ENCODE measurements at regions not wholly inside any gene's neighbourhood (a gene's known extent, or its start where the extent isn't known, plus 50 kb on each side); places are given as distances from the start of the nearest gene placed in this dataset.

- H3K9me3 ChIP-seq = no peaks in the 10 kb centered on the region
- intact Hi-C loops (cut with DNase I) = no loop called here
- WGBS = 73% methylated on average over 5 of the region's 5 CpGs
- TF ChIP-seq, protein P1, sequence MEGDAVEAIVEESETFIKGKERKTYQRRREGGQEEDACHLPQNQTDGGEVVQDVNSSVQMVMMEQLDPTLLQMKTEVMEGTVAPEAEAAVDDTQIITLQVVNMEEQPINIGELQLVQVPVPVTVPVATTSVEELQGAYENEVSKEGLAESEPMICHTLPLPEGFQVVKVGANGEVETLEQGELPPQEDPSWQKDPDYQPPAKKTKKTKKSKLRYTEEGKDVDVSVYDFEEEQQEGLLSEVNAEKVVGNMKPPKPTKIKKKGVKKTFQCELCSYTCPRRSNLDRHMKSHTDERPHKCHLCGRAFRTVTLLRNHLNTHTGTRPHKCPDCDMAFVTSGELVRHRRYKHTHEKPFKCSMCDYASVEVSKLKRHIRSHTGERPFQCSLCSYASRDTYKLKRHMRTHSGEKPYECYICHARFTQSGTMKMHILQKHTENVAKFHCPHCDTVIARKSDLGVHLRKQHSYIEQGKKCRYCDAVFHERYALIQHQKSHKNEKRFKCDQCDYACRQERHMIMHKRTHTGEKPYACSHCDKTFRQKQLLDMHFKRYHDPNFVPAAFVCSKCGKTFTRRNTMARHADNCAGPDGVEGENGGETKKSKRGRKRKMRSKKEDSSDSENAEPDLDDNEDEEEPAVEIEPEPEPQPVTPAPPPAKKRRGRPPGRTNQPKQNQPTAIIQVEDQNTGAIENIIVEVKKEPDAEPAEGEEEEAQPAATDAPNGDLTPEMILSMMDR (IDR thresholded peaks at IDR 0.05) = no peak
- no peak for TF ChIP-seq POLR2A (IDR thresholded peaks at IDR 0.05; ENCODE audit: low read depth)
- no peak for TF ChIP-seq EP300 (IDR thresholded peaks at IDR 0.05)
- no peak for TF ChIP-seq POLR2AphosphoS5 (IDR thresholded peaks at IDR 0.05)
- no peak overlapping the region for H3K27ac ChIP-seq (replicated peaks in 1 of 4)
- no peaks in the 10 kb centered on the region for H3K4me1 ChIP-seq
- H3K36me3 ChIP-seq = no peaks in the 10 kb centered on the region
- no peaks in the 10 kb centered on the region for H3K27me3 ChIP-seq
- no peak for DNase-seq (ENCODE audit: extremely low spot score)
- no peak overlapping the region for H3K4me3 ChIP-seq
Observed at GRCh38 chr14:56482310-56482911, 97.2 kb upstream of the TMEM260 start.

DNA sequence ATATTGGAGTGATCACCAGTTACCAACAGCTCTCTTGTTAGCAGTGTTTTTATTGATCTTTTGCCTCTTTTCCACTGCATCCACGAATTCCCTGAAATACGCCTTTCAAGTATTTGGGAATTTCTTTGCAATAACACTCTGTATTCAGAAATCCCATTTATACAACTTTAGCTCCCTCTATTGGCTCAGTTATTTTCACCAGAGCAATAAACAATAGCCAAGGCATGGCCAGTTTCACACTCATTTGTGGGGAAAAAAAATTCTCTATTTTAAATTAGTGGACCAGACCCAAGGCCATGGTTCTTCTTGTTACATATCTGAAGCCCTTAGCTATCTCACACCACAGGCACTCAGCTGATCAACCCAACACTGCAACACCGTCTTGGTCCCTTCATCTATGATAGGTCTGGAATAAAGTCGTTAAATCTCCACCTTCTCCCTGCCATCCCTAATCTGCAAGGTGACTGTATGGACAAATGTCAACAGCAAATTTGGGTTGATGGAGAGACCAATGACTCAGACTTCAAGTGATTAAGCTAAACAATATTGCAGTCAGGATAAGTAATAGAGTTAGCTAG, 92.4 kb upstream of the TMEM260 start:
- Histone ChIP-seq H3K27ac (replicated peaks in 1 of 4) (no peak overlapping the region), H3K36me3 (no peaks in the 10 kb centered on the region), H3K4me3 (no peak overlapping the region), H3K9me3 (no peaks in the 10 kb centered on the region), H3K4me1 (peaks cover 0 to 6% (median 6%) of the 10 kb centered on the region in 4 donors), H3K27me3 (no peaks in the 10 kb centered on the region)
- intact Hi-C loops (cut with DNase I) = no loop called here
- DNase-seq (ENCODE audit: extremely low spot score) = no peak
- WGBS = 54% methylated on average over 4 of the region's 4 CpGs
- no peak for TF ChIP-seq POLR2A (IDR thresholded peaks at IDR 0.05; ENCODE audit: low read depth)
- TF ChIP-seq, protein P1 (IDR thresholded peaks at IDR 0.05) = peak in 2 of 3 experiments; percentile 12 to 26
- TF ChIP-seq POLR2AphosphoS5 (IDR thresholded peaks at IDR 0.05) = no peak

DNA sequence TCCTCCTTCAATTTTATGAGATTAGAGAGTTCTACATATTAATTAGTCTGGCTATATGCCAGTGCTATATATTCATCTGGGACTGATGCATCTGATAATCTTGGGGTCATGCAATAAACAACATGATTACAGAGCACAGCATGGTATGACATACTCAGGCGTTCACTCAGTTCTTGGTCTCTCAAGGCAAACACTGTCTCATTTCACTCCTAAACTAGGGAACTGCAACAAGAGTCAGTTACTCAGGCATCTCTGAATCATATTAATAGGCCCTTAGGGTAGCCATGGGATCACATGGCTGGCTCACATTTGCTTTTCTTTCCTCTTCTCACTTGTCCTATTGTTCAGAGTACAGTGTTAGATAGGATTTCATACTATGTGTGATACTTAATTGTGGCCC, 91.8 kb upstream of the TMEM260 start:
- H3K4me3 ChIP-seq = no peak overlapping the region
- peaks cover 0 to 6% (median 6%) of the 10 kb centered on the region in 4 donors for H3K4me1 ChIP-seq
- H3K36me3 ChIP-seq = no peaks in the 10 kb centered on the region
- DNase-seq (ENCODE audit: extremely low spot score) = no peak
- TF ChIP-seq, protein P1 (IDR thresholded peaks at IDR 0.05) = no peak
- TF ChIP-seq POLR2AphosphoS5 (IDR thresholded peaks at IDR 0.05) = no peak
- TF ChIP-seq POLR2A (IDR thresholded peaks at IDR 0.05; ENCODE audit: low read depth) = no peak
- no peak for TF ChIP-seq EP300 (IDR thresholded peaks at IDR 0.05)
- H3K9me3 ChIP-seq = no peaks in the 10 kb centered on the region
- intact Hi-C loops (cut with DNase I) = no loop called here
- H3K27ac ChIP-seq (replicated peaks in 1 of 4) = no peak overlapping the region
- no peaks in the 10 kb centered on the region for H3K27me3 ChIP-seq
- WGBS = 54% methylated on average over 1 of the region's 1 CpG

- DNase-seq (ENCODE audit: extremely low spot score) = no peak
- Histone ChIP-seq H3K4me1 (peaks cover 0 to 6% (median 6%) of the 10 kb centered on the region in 4 donors), H3K9me3 (no peaks in the 10 kb centered on the region), H3K27me3 (no peaks in the 10 kb centered on the region), H3K36me3 (no peaks in the 10 kb centered on the region), H3K27ac (replicated peaks in 1 of 4) (no peak overlapping the region), H3K4me3 (no peak overlapping the region)
- TF ChIP-seq, protein P1 (IDR thresholded peaks at IDR 0.05) = no peak
- 97% methylated on average over 1 of the region's 1 CpG for WGBS
- intact Hi-C loops (cut with DNase I) = no loop called here
Observed at GRCh38 chr14:56488306-56488705, 91.3 kb upstream of the TMEM260 start.

DNA sequence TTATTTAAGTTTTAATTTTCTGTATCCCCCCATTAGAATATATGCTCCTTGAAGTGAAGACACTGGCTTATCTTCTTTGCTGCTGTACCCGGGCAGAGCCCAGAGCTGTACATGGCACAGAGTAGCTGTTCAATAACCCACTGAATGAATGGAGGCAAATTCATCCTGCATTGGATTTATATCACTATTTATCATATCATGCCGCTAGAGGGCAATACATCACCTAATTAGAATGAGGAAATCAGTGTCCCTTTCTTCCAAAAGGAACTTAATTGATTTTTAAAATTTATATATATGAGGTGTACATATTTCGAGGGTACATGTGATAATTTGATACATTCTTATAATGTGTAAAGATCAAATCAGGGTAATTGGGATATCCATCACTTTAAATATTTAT, 89.2 kb upstream of the TMEM260 start:
- no peak overlapping the region for H3K4me3 ChIP-seq
- peaks cover 0 to 6% (median 6%) of the 10 kb centered on the region in 4 donors for H3K4me1 ChIP-seq
- TF ChIP-seq, protein P1 (IDR thresholded peaks at IDR 0.05) = peak; percentile 43 to 57 (median 50)
- TF ChIP-seq EP300 (IDR thresholded peaks at IDR 0.05) (no peak), POLR2AphosphoS5 (IDR thresholded peaks at IDR 0.05) (no peak), POLR2A (IDR thresholded peaks at IDR 0.05; ENCODE audit: low read depth) (no peak)
- intact Hi-C loops (cut with DNase I) = loop anchor here (2.0 kb wide), 1 partner anchor 826 kb away; no protein-coding TSS in a partner anchor
- H3K27me3 ChIP-seq = no peaks in the 10 kb centered on the region
- no peak for DNase-seq (ENCODE audit: extremely low spot score)
- H3K27ac ChIP-seq (replicated peaks in 1 of 4) = no peak overlapping the region
- no peaks in the 10 kb centered on the region for H3K36me3 ChIP-seq
- H3K9me3 ChIP-seq = no peaks in the 10 kb centered on the region
- 15% methylated on average over 3 of the region's 3 CpGs for WGBS

Data from esophagus muscularis mucosa (tissue), 4 donors.